HCT116 (cell line): ENCODE measurements at regions not wholly inside any gene's neighbourhood (a gene's known extent, or its start where the extent isn't known, plus 50 kb on each side); places are given as distances from the start of the nearest gene placed in this dataset.

Experiments
- ATAC-seq: fragments of 200-7000 bp; cut with Tn5 transposase; 2 replicates; pipeline ENCODE4 v1.9.1; 2020; ENCODE audit warnings: mild to moderate bottlenecking, moderate library complexity
- BruUV-seq: library from RNA; stranded (reverse); fragments of 400-500 nt; replicated peaks from 2 replicates; lab custom pipeline; 2021; lab: Mats Ljungman, UMichigan
- CTCF ChIA-PET: fragments of 300-600 bp; sonication (Branson Sonifier 250); formaldehyde crosslinking; loops from one replicate; lab custom pipeline; 2021; ENCODE audit warnings: antibody characterized with exemption; lab: Charles Lee
- POLR2A ChIA-PET: fragments of 300-600, 350-600 bp; sonication (Branson Sonifier 250); formaldehyde crosslinking; loops from one replicate; lab custom pipeline; 2021; ENCODE audit warnings: antibody characterized with exemption; lab: Charles Lee
- RAD21 ChIA-PET, 2 experiments: fragments of 300-600 bp; sonication (Branson Sonifier 250); formaldehyde crosslinking; loops; one replicate each; lab custom pipeline; 2023; ENCODE audit warnings: low total read pairs in 2 of 2; ENCODE audit not compliant: uncharacterized antibody in 2 of 2, unreplicated experiment in 2 of 2, low non-redundant PET in 1 of 2; lab: Charles Lee
- DNase-seq: peaks from one replicate; pipeline ENCODE4 v3.0.0-alpha.2; 2010; ENCODE audit warnings: low read depth, low spot score
- H2AFZ ChIP-seq: fragments of 200-600 bp; shearing (Covaris generic), sonication (generic); 2 replicates; pipeline ENCODE4 v1.6.1; 2017; ENCODE audit warnings: low read depth, mixed run types, mixed read lengths, antibody characterized with exemption, low read length; ENCODE audit not compliant: poor library complexity, severe bottlenecking
- H3K27ac ChIP-seq: 2 replicates; pipeline ENCODE4 v1.5.1; 2012; ENCODE audit warnings: low read depth, low read length
- H3K27me3 ChIP-seq: fragments of 200-600 bp; sonication (generic); 2 replicates; pipeline ENCODE4 v1.6.1; 2016; ENCODE audit warnings: mixed run types, low read length, mixed read lengths; ENCODE audit not compliant: insufficient read depth
- H3K36me3 ChIP-seq, 2 experiments: fragments of 200-500 bp in 1 of 2; fragments of 200-600 bp in 1 of 2; sonication (Bioruptor generic) in 1 of 2; sonication (generic) in 1 of 2; 2 replicates each; pipeline versions ENCODE4 v1.5.1 to v1.6.1; 2014 to 2016; ENCODE audit warnings: low read length in 2 of 2, inconsistent platforms in 1 of 2, mixed read lengths in 1 of 2, mixed run types in 1 of 2; ENCODE audit not compliant: insufficient read depth in 2 of 2, control insufficient read depth in 1 of 2
- H3K4me1 ChIP-seq, 2 experiments: fragments of 200-600 bp in 1 of 2; sonication (generic) in 1 of 2; 2 replicates each; pipeline versions ENCODE4 v1.5.1 to v1.6.1; 2012 to 2017; ENCODE audit warnings: low read length in 2 of 2, inconsistent platforms in 1 of 2, mild to moderate bottlenecking in 1 of 2, mixed read lengths in 1 of 2, mixed run types in 1 of 2, moderate library complexity in 1 of 2; ENCODE audit not compliant: insufficient read depth in 2 of 2, control insufficient read depth in 1 of 2
- H3K4me2 ChIP-seq: fragments of 200-600 bp; sonication (generic); 2 replicates; pipeline ENCODE4 v1.6.1; 2017; ENCODE audit warnings: mixed run types, low read length, mixed read lengths
- H3K4me3 ChIP-seq, 2 experiments: fragments of 200-600 bp in 1 of 2; sonication (generic) in 1 of 2; replicated peaks in 1 of 2; 2 replicates each; pipeline ENCODE4 v1.5.1; 2011 to 2016; ENCODE audit warnings: low read length in 2 of 2, control low read depth in 1 of 2, low read depth in 1 of 2, mild to moderate bottlenecking in 1 of 2, mixed read lengths in 1 of 2, mixed run types in 1 of 2
- H3K79me2 ChIP-seq: fragments of 200-600 bp; sonication (generic); 2 replicates; pipeline ENCODE4 v1.6.1; 2017; ENCODE audit warnings: mild to moderate bottlenecking, mixed run types, low read length, moderate library complexity, mixed read lengths; ENCODE audit not compliant: insufficient read depth
- H3K9ac ChIP-seq: fragments of 200-600 bp; sonication (generic); 2 replicates; pipeline ENCODE4 v1.6.1; 2016; ENCODE audit warnings: low read length, mixed read lengths
- H3K9me2 ChIP-seq: fragments of 200-600 bp; sonication (generic), shearing (Covaris generic); 2 replicates; pipeline ENCODE4 v1.6.1; 2017; ENCODE audit warnings: mixed run types, mild to moderate bottlenecking, moderate library complexity; ENCODE audit not compliant: insufficient read depth
- H3K9me3 ChIP-seq, 2 experiments: fragments of 200-500 bp in 1 of 2; fragments of 200-600 bp in 1 of 2; sonication (Bioruptor generic) in 1 of 2; sonication (generic) in 1 of 2; 2 replicates each; pipeline ENCODE4 v1.6.1; 2014 to 2017; ENCODE audit warnings: low read length in 2 of 2, mixed read lengths in 2 of 2, inconsistent platforms in 1 of 2, low read depth in 1 of 2, mild to moderate bottlenecking in 1 of 2, mixed run types in 1 of 2, moderate library complexity in 1 of 2; ENCODE audit not compliant: control insufficient read depth in 1 of 2, insufficient read depth in 1 of 2
- H4K20me1 ChIP-seq: fragments of 200-600 bp; sonication (generic), shearing (Covaris generic); 2 replicates; pipeline ENCODE4 v1.6.1; 2017; ENCODE audit warnings: mixed run types, mild to moderate bottlenecking, moderate library complexity; ENCODE audit not compliant: insufficient read depth
- ATF3 ChIP-seq: IDR thresholded peaks from 2 replicates; pipeline ENCODE4 v1.6.1; 2012
- CEBPB ChIP-seq: IDR thresholded peaks from 2 replicates; pipeline ENCODE4 v1.6.1; 2012; ENCODE audit warnings: low read depth
- CTCF ChIP-seq, 3 experiments: fragments of 200-600 bp in 1 of 3; sonication (generic) in 1 of 3; IDR thresholded peaks in 2 of 3; conservative IDR thresholded peaks in 1 of 3; 2 replicates each; pipeline ENCODE4 v1.5.1; 2012 to 2017; ENCODE audit warnings: low read depth in 2 of 3, low read length in 2 of 3, antibody characterized with exemption in 1 of 3, borderline replicate concordance in 1 of 3, control low read depth in 1 of 3, mild to moderate bottlenecking in 1 of 3, mixed read lengths in 1 of 3, mixed run types in 1 of 3, moderate library complexity in 1 of 3; ENCODE audit not compliant: insufficient read depth in 1 of 3
- ELF1 ChIP-seq: IDR thresholded peaks from 2 replicates; pipeline ENCODE4 v1.6.1; 2012; ENCODE audit warnings: low read depth, borderline replicate concordance
- EZH2 ChIP-seq: fragments of 200-600 bp; sonication (generic); IDR thresholded peaks from 2 replicates; pipeline ENCODE4 v1.6.1; 2017; ENCODE audit warnings: antibody characterized with exemption, mixed run types
- EZH2phosphoT487 ChIP-seq: fragments of 200-600 bp; IDR thresholded peaks from 2 replicates; pipeline ENCODE4 v1.6.1; 2018; ENCODE audit warnings: antibody characterized with exemption, borderline replicate concordance
- FOSL1 ChIP-seq: IDR thresholded peaks from 2 replicates; pipeline ENCODE4 v1.6.1; 2012; ENCODE audit warnings: low read depth
- MAX ChIP-seq: IDR thresholded peaks from 2 replicates; pipeline ENCODE4 v1.6.1; 2012
- POLR2AphosphoS5 ChIP-seq: IDR thresholded peaks from 2 replicates; pipeline ENCODE4 v1.6.1; 2011; ENCODE audit warnings: mild to moderate bottlenecking, low read depth, low read length, moderate library complexity
- RAD21 ChIP-seq: IDR thresholded peaks from 2 replicates; pipeline ENCODE4 v1.6.1; 2012; ENCODE audit warnings: low read depth, mild to moderate bottlenecking
- REST ChIP-seq: IDR thresholded peaks from 2 replicates; pipeline ENCODE4 v1.6.1; 2012; ENCODE audit warnings: low read depth
- SIN3A ChIP-seq: IDR thresholded peaks from 2 replicates; pipeline ENCODE4 v1.6.1; 2012; ENCODE audit warnings: low read depth
- TCF7L2 ChIP-seq: IDR thresholded peaks from 2 replicates; pipeline ENCODE4 v1.7.0; 2011; ENCODE audit warnings: borderline replicate concordance, inconsistent platforms; ENCODE audit not compliant: insufficient read depth, insufficient read length; ENCODE audit errors: extremely low read depth
- YY1 ChIP-seq: IDR thresholded peaks from 2 replicates; pipeline ENCODE4 v1.6.1; 2011; ENCODE audit warnings: low read length, low read depth, moderate library complexity, mild to moderate bottlenecking; ENCODE audit not compliant: insufficient replicate concordance; ENCODE audit errors: extremely low read depth
- ZFX ChIP-seq: fragments of 450-650 bp; IDR thresholded peaks from 2 replicates; pipeline ENCODE4 v1.6.1; 2017
- ZNF274 ChIP-seq: fragments of 200-500 bp; sonication (Bioruptor generic); IDR thresholded peaks from 2 replicates; pipeline ENCODE4 v1.6.1; 2014; ENCODE audit warnings: mild to moderate bottlenecking, low read depth, low read length, inconsistent platforms
- intact Hi-C: fragments of 100-400 bp; cut with micrococcal nuclease; formaldehyde crosslinking; loops from 2 replicates; pipeline ENCODE4 v1.10.0; 2022

DNA sequence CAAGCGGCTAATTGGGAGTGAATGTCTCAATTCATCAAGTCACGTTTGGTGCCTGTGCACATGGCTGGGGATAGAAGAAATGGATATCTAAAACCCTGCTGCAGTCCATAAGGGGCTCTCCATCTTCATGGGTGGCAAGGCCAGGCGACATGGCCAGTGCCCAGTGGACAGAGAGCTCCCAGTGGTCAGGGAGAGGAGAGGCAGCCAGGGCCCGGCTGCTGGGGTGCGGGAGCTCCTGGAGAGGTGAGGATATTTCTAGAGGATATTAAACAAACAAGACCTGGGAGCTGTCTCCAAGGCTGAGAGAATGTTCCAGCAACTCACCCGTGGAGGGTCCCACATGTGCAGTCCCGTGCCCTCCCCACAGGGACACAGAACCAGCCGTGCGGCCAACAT, 368.8 kb upstream of the C1orf174 start:
- no peak for ATAC-seq

DNA sequence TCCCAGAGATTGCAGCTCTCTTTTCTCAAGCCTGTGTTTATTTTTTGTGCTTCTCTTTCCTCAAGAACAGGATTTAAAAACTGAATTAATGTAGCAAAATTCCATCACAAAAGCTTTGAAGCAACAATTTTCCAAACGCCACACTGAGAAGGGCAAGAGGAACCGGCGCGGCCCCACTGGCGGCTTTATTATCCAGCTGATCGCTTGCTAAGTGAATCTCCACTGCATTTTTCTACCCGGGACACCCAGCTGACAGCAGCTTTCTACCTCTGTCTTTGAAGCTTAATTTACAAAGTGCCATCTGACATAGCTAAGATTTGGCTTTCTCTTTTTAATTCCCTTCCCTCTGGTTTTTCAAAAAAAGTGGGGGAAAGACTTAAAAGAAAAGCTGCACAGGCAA, 369.3 kb upstream of the C1orf174 start:
- DNase-seq (no peak), ATAC-seq (no peak)
- H4K20me1 ChIP-seq: no peaks in the 10 kb centered on the region
- no peaks in the 10 kb centered on the region for H3K9me3 ChIP-seq
- H3K4me3 ChIP-seq: no peak overlapping the region
- H3K4me2 ChIP-seq: no peak overlapping the region
- no peak overlapping the region for H3K27ac ChIP-seq
- H2AFZ ChIP-seq: no peak overlapping the region
- no peaks in the 10 kb centered on the region for H3K27me3 ChIP-seq
- ChIA-PET CTCF (no interaction called here), POLR2A (no interaction called here), RAD21 (no interaction called here)
- no peaks in the 10 kb centered on the region for H3K9me2 ChIP-seq
- no peaks in the 10 kb centered on the region for H3K36me3 ChIP-seq
- no peaks in the 10 kb centered on the region for H3K79me2 ChIP-seq
- no peak overlapping the region for H3K9ac ChIP-seq
- no peaks in the 10 kb centered on the region for H3K4me1 ChIP-seq
- no TSS peak for BruUV-seq
- intact Hi-C loops: no loop called here
- TF ChIP-seq ZNF274 (no peak), EZH2 (no peak), FOSL1 (no peak), CTCF (IDR thresholded peaks at IDR 0.05 in 2 of 3, conservative IDR thresholded peaks at IDR 0.05 in 1 of 3; ENCODE audit: borderline replicate concordance in 1 of 3, insufficient read depth in 1 of 3, low read depth in 2 of 3, low read length in 2 of 3) (no peak), MAX (no peak), REST (no peak), CEBPB (no peak), YY1 (no peak), ZFX (no peak), EZH2phosphoT487 (no peak), RAD21 (no peak), TCF7L2 (no peak)

More for the DNA sequence above, 368.8 kb upstream of the C1orf174 start:
- Histone ChIP-seq H4K20me1 (no peaks in the 10 kb centered on the region), H3K9ac (no peak overlapping the region), H3K4me1 (no peaks in the 10 kb centered on the region), H3K36me3 (no peaks in the 10 kb centered on the region), H2AFZ (no peak overlapping the region), H3K4me2 (no peak overlapping the region), H3K4me3 (no peak overlapping the region), H3K9me3 (no peaks in the 10 kb centered on the region), H3K27me3 (no peaks in the 10 kb centered on the region), H3K79me2 (no peaks in the 10 kb centered on the region), H3K27ac (no peak overlapping the region), H3K9me2 (no peaks in the 10 kb centered on the region)
- RAD21 ChIA-PET: no interaction called here
- POLR2A ChIA-PET: no interaction called here
- no TSS peak for BruUV-seq
- no peak for DNase-seq
- intact Hi-C loops: no loop called here
- TF ChIP-seq ZFX (no peak), YY1 (no peak), ATF3 (no peak), POLR2AphosphoS5 (no peak), RAD21 (no peak), SIN3A (no peak), ELF1 (no peak), FOSL1 (no peak)
- CTCF ChIA-PET: no interaction called here
